Progenitor cell of endocrine pancreas (in vitro differentiated cells): ENCODE measurements at regions not wholly inside any gene's neighbourhood (a gene's known extent, or its start where the extent isn't known, plus 50 kb on each side); places are given as distances from the start of the nearest gene placed in this dataset.
"Not testable (repeated sequence)": the region's sequence is repeated elsewhere in the genome, so short reads cannot be mapped to it uniquely, and the experiment has no call there.

Experiments used
- DNase-seq: peaks from one replicate; pipeline ENCODE4 v3.0.0; 2021; ENCODE audit warnings: low spot score; ENCODE audit not compliant: unreplicated experiment
- H3K27ac Mint-ChIP-seq: 2 replicates; pipeline ENCODE4 v1.8.0; 2021; ENCODE audit warnings: mild to moderate bottlenecking, moderate library complexity, mixed read lengths
- H3K27me3 Mint-ChIP-seq: 2 replicates; pipeline ENCODE4 v1.8.0; 2021; ENCODE audit warnings: mixed read lengths
- H3K36me3 Mint-ChIP-seq: 2 replicates; pipeline ENCODE4 v1.8.0; 2022; ENCODE audit warnings: mixed read lengths; ENCODE audit not compliant: insufficient read depth
- H3K4me1 Mint-ChIP-seq: 2 replicates; pipeline ENCODE4 v1.8.0; 2021; ENCODE audit warnings: low read depth, mixed read lengths
- H3K4me3 Mint-ChIP-seq: 2 replicates; pipeline ENCODE4 v1.8.0; 2021; ENCODE audit warnings: low read depth, mild to moderate bottlenecking, moderate library complexity, mixed read lengths
- H3K9me3 Mint-ChIP-seq: 2 replicates; pipeline ENCODE4 v1.8.0; 2021; ENCODE audit warnings: low read depth, mixed read lengths
- CTCF ChIP-seq: fragments of 200-600 bp; sonication (generic); IDR thresholded peaks from one replicate; pipeline ENCODE4 v1.5.0; 2021; ENCODE audit warnings: antibody characterized with exemption, mild to moderate bottlenecking; ENCODE audit not compliant: unreplicated experiment

GRCh38 chr6:168376811-168377483, 57.4 kb upstream of the DACT2 start:
- Mint-ChIP-seq H3K4me3 (no peak overlapping the region), H3K27me3 (peaks cover 21% of the 10 kb centered on the region), H3K9me3 (no peaks in the 10 kb centered on the region), H3K27ac (peak overlapping the region; percentile 47), H3K36me3 (no peaks in the 10 kb centered on the region), H3K4me1 (peaks cover 21% of the 10 kb centered on the region)
- TF ChIP-seq CTCF: no peak
- no peak for DNase-seq

GRCh38 chr6:168377484-168377855, 57.9 kb upstream of the DACT2 start:
- no peak for TF ChIP-seq CTCF
- Mint-ChIP-seq H3K36me3 (no peaks in the 10 kb centered on the region), H3K27ac (peak overlapping the region; percentile 47), H3K4me3 (no peak overlapping the region), H3K4me1 (peaks cover 19% of the 10 kb centered on the region), H3K27me3 (peaks cover 21% of the 10 kb centered on the region), H3K9me3 (no peaks in the 10 kb centered on the region)
- DNase-seq: no peak

GRCh38 chr6:168377856-168378832, 58.6 kb upstream of the DACT2 start:
- Mint-ChIP-seq H3K27me3 (peaks cover 21% of the 10 kb centered on the region), H3K4me1 (peaks cover 12% of the 10 kb centered on the region), H3K27ac (peak overlapping the region; percentile 22), H3K36me3 (no peaks in the 10 kb centered on the region), H3K9me3 (no peaks in the 10 kb centered on the region), H3K4me3 (no peak overlapping the region)
- TF ChIP-seq CTCF: no peak
- no peak for DNase-seq

GRCh38 chr6:168379579-168379978, 60.0 kb upstream of the DACT2 start:
- Mint-ChIP-seq H3K4me1 (peaks cover 11% of the 10 kb centered on the region), H3K27me3 (peaks cover 17% of the 10 kb centered on the region)
- H3K27ac Mint-ChIP-seq, DNase-seq, H3K36me3 Mint-ChIP-seq, H3K9me3 Mint-ChIP-seq, H3K4me3 Mint-ChIP-seq: not testable (repeated sequence)

- DNase-seq, H3K36me3 Mint-ChIP-seq, H3K9me3 Mint-ChIP-seq, H3K4me3 Mint-ChIP-seq: not testable (repeated sequence)
- peaks cover 12% of the 10 kb centered on the region for H3K27me3 Mint-ChIP-seq
- peaks cover 11% of the 10 kb centered on the region for H3K4me1 Mint-ChIP-seq
- H3K27ac Mint-ChIP-seq: peak overlapping the region; percentile 37
These were observed 60.6 kb upstream of the SMOC2 start for GRCh38 chr6:168380166-168380955.
